ENCODE measurements at regions not wholly inside any gene's neighbourhood (a gene's known extent, or its start where the extent isn't known, plus 50 kb on each side); places are given as distances from the start of the nearest gene placed in this dataset.

DNA sequence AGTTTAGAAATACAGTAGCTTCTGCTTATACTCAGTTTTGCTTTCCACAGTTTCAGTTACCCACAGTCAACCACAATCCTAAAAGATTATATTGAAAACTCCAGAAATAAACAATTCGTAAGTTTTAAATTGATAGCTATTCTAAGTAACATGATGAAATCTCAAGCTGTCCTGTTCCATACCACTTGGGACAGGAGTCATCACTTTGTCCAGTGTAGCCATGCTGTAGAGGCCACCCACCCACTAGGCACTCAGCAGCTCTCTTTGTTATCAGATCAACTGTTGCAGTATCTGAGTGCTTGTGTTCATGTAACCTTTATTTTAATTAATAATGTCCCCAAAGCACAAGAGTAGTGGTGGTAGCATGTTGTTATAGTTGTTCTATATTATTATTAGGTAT is 117.5 kb upstream of the IQCM start:
- TF ChIP-seq, protein P1, sequence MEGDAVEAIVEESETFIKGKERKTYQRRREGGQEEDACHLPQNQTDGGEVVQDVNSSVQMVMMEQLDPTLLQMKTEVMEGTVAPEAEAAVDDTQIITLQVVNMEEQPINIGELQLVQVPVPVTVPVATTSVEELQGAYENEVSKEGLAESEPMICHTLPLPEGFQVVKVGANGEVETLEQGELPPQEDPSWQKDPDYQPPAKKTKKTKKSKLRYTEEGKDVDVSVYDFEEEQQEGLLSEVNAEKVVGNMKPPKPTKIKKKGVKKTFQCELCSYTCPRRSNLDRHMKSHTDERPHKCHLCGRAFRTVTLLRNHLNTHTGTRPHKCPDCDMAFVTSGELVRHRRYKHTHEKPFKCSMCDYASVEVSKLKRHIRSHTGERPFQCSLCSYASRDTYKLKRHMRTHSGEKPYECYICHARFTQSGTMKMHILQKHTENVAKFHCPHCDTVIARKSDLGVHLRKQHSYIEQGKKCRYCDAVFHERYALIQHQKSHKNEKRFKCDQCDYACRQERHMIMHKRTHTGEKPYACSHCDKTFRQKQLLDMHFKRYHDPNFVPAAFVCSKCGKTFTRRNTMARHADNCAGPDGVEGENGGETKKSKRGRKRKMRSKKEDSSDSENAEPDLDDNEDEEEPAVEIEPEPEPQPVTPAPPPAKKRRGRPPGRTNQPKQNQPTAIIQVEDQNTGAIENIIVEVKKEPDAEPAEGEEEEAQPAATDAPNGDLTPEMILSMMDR (IDR thresholded peaks at IDR 0.05; ENCODE audit: borderline replicate concordance, control extremely low read depth, extremely low read depth, insufficient read depth, missing control alignments): no peak
- in situ Hi-C loops (cut with MboI; ENCODE audit: low sequenced_read_pairs, unreplicated experiment): no loop called here

DNA sequence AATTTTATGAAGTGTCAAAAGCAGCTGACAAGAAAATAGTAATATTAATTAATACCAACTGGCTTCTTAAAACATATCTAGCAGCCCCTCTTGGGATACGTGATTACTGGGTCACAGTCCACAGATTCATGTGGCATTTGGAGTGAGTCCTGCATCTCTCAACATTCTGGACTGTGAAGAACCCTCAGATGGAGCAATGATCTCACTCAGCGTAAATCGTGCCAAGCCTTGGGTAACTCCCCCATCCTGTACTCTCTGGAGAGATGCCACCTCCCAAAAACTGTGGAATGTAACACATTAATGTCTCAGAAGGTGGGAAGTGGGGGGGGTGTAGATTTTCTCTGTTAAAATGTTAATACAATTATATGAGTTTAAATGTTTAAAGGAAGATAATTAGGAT is 118.2 kb upstream of the IQCM start:
- TF ChIP-seq, protein P1 (IDR thresholded peaks at IDR 0.05; ENCODE audit: borderline replicate concordance, control extremely low read depth, extremely low read depth, insufficient read depth, missing control alignments): no peak
- DNase-seq (ENCODE audit: low spot score): no peak
- in situ Hi-C loops (cut with MboI; ENCODE audit: low sequenced_read_pairs, unreplicated experiment): no loop called here

More for the DNA sequence above, 117.5 kb upstream of the IQCM start:
- DNase-seq (ENCODE audit: low spot score): no peak

DNA sequence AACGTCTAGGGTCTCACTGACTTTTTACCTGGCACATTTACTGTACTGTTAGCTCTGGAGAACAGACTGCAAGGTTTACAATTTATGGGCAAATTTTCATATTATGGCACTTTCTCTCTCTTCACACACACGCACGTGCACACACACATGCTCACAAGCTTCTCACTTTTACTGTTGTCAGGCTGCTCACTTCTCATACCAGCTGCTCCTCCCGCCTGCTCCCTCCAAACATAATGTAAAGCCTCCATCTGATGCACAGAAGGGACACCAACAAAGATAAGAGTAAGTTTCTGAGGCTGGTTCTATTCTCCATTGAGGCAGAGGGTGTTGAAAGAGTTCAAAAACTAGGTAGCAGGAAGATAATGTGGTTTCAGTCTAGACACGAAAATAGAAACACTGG is 128.9 kb upstream of the DCLK2 start:
- DNase-seq (ENCODE audit: low spot score): no peak
- TF ChIP-seq, protein P1 (IDR thresholded peaks at IDR 0.05; ENCODE audit: borderline replicate concordance, control extremely low read depth, extremely low read depth, insufficient read depth, missing control alignments): no peak
- in situ Hi-C loops (cut with MboI; ENCODE audit: low sequenced_read_pairs, unreplicated experiment): no loop called here

DNA sequence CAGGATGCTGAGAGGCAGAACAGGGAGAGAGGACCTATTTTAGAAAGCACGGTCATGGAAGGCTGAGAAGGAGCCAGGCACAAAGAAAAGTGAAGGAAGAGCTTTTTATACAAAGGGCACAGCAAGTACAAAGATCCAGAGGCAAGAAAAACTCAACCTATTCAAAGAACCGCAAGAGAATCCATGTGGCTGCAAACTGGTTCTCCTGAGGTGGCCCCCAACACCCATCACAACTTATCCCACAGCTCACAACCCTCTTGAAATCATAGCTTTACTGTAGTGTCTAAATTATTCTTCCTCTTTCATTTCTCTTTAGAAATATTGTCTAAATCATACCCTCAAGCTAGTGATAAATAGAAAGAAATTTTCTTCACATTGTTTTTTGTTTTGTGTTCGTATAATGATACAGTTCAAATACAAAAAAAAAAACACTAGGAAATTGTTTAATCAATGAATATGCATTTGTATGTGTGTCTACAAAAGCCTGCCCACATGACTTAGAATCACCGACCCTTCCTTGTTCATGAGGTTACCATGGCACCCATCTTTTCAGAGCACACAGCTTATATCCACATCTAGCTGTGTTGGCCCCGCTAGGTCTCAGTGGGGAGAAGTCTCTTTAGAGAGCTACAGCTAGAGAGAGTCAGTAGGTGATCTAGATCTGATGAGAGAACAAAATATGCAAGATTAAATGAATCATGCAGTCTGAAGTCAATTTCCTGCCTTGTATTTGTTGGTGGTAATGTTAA is 126.9 kb upstream of the DCLK2 start:
- no peak for DNase-seq (ENCODE audit: low spot score)
- in situ Hi-C loops (cut with MboI; ENCODE audit: low sequenced_read_pairs, unreplicated experiment): no loop called here
- TF ChIP-seq, protein P1 (IDR thresholded peaks at IDR 0.05; ENCODE audit: borderline replicate concordance, control extremely low read depth, extremely low read depth, insufficient read depth, missing control alignments): no peak

DNA sequence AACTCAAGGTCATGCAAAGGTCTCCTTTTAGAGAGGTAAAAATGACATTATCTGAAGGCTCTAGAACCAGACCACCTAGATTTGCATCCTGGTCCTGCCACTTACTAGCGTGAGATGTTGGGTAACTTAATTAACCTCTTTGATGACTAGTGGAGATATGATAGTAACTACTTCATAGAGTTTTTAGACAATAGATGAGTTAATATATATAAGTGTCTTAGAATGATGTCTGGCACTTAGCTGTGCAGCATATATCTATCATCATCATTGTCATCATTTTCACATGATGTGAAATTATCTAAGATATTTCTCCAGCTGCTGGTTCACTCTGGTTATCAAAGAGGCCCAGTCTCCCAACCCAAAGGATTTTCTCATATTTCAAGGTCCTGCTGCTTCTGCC is 126.1 kb upstream of the DCLK2 start:
- in situ Hi-C loops (cut with MboI; ENCODE audit: low sequenced_read_pairs, unreplicated experiment): no loop called here
- TF ChIP-seq, protein P1 (IDR thresholded peaks at IDR 0.05; ENCODE audit: borderline replicate concordance, control extremely low read depth, extremely low read depth, insufficient read depth, missing control alignments): no peak
- no peak for DNase-seq (ENCODE audit: low spot score)

DNA sequence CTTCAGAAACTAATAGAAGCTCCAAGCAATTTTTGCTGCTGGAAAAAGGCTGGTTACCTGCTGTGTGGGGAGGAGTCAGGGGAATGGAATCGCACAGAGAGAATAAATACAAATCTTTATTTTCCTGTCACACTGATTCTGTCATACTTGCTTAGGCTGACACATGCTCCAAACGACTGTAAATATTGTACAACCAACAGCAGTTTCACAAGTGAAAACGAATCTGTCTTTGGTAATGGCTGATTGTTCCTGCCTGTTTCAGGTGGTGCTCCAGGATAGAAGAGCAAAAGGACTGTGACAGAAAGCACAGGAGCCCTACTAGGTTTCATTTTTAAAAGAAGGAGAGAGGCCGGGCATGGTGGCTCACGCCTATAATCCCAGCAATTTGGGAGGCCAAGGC is 125.5 kb upstream of the DCLK2 start:
- TF ChIP-seq, protein P1 (IDR thresholded peaks at IDR 0.05; ENCODE audit: borderline replicate concordance, control extremely low read depth, extremely low read depth, insufficient read depth, missing control alignments): no peak
- in situ Hi-C loops (cut with MboI; ENCODE audit: low sequenced_read_pairs, unreplicated experiment): no loop called here
- no peak for DNase-seq (ENCODE audit: low spot score)

Measured in GM13976 (cell line).